ENCODE measurements at regions not wholly inside any gene's neighbourhood (a gene's known extent, or its start where the extent isn't known, plus 50 kb on each side); places are given as distances from the start of the nearest gene placed in this dataset.
A peak's percentile ranks its signal among the peaks of the same experiment; 100 is the strongest.
"Not testable (repeated sequence)": the region's sequence is repeated elsewhere in the genome, so short reads cannot be mapped to it uniquely, and the experiment has no call there.

- no peak for DNase-seq (ENCODE audit: low read depth)
These were observed 50.4 kb upstream of the TRAM1L1 start for GRCh38 chr4:117135634-117136354.

DNA sequence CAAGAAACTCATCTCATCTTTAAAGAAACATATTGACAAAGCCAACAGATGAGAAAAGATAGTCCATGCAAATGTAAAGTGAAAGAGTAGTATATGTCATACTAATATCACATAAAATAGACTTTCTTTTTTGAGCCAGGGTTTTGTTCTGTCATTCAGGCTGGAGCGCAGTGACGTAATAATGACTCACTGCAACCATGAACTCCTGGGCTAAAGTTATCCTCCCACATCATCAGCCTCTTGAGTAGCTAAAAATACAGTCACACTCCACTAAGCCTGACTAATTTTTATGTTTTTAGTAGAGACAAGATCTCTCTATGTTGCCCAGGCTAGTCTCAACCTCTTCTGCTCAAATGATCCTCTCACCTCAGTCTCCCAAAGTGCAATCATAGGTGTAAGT is 51.8 kb upstream of the TRAM1L1 start:
- peak; percentile 47 for DNase-seq (ENCODE audit: low read depth)

DNA sequence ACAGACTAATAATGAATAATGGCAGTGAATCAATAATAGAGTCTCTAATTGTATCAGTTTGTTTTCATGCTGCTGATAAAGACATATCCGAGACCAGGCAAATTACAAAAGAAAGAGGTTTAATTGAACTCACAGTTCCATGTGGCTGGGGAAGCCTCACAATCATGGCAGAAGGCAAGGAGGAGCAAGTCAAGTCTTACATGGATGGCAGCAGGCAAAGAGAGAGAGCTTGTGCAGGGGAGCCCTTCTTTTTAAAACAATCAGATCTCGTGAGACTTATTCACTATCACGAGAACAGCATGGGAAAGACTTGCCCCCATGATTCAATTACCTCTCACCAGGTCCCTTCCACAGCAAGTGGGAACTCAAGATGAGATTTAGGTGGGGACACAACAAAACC is 53.4 kb upstream of the TRAM1L1 start:
- not testable (repeated sequence) for DNase-seq (ENCODE audit: low read depth)

- DNase-seq (ENCODE audit: low read depth) = no peak
These were observed 68.9 kb upstream of the TRAM1L1 start for GRCh38 chr4:117154251-117154650.

GRCh38 chr4:117156806-117157205 is 71.4 kb upstream of the TRAM1L1 start:
- DNase-seq (ENCODE audit: low read depth) = no peak

GRCh38 chr4:117157360-117157759 is 72.0 kb upstream of the TRAM1L1 start:
- DNase-seq (ENCODE audit: low read depth) = no peak

DNA sequence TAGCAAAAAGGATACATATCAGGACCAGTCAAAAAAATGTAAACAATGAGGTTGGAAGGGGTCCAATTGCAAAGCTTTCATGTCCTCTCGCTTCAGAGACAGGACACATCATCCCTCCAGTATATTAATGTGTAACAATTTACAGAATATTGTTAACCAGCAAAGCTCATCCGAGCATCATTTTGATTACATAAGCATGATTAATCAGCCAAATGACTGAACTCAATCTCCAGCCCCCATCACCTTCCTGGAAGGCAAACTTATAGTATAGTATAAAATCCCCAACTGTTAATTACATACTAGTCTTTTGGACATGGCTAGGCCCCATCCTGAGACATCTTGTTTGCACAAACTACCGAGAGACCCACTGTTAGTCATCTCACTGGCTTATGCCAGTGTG is 77.6 kb upstream of the TRAM1L1 start:
- DNase-seq (ENCODE audit: low read depth) = no peak

DNA sequence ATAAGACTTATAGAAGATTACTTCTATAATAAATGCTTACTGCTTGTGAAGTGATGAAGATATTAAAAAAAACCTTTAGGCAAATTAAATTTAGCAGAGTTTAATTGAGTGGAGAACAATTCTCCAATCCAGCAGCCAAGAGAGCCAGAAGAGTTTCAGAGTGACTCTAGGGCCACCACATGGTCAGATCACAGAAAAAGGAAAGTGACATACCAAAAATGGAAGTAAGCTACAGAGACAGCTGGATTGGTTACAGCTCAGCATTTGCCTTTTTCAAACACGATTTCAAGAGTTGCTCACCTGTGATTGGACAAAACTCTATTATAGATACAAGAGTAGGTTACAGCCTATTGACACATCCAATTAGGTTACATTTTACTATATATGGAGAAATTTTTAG is 79.0 kb upstream of the TRAM1L1 start:
- no peak for DNase-seq (ENCODE audit: low read depth)

DNA sequence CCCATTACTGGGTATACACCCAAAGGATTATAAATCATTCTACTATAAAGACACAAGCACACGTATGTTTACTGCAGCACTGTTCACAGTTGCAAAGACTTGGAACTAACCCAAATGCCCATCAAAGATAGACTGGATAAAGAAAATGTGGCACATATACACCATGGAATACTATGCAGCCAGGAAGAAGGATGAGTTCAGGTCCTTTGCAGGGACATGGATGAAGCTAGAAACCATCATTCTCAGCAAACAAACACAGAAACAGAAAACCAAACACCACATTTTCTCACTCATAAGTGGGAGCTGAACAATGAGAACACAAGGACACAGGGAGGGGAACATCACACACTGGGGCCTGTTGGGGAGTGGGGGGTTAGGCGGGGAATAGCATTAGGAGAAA is 90.0 kb upstream of the TRAM1L1 start:
- DNase-seq (ENCODE audit: low read depth) = not testable (repeated sequence)

- DNase-seq (ENCODE audit: low read depth) = no peak
These were observed 117.9 kb upstream of the TRAM1L1 start for GRCh38 chr4:117203231-117203630.

DNA sequence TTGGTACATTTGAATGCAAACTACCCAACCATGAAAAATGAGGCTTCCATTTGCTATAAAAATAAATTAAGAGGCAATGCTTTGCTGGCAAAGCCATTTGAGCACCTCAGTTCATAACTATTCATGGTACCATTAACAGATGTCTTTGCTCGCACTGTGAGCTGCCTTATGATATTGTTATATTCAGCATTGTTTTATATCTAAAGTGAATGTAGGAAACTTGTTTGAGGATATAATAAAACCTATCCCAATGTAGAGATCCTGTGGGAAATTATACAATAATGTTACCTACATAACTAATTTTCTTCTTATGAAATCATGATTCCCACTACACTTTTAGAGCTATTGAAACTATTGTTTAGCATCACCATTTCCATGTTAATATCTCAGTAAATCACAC is 125.2 kb upstream of the TRAM1L1 start:
- no peak for DNase-seq (ENCODE audit: low read depth)

- DNase-seq (ENCODE audit: low read depth) = no peak
These were observed 138.9 kb upstream of the TRAM1L1 start for GRCh38 chr4:117224256-117224655.

DNA sequence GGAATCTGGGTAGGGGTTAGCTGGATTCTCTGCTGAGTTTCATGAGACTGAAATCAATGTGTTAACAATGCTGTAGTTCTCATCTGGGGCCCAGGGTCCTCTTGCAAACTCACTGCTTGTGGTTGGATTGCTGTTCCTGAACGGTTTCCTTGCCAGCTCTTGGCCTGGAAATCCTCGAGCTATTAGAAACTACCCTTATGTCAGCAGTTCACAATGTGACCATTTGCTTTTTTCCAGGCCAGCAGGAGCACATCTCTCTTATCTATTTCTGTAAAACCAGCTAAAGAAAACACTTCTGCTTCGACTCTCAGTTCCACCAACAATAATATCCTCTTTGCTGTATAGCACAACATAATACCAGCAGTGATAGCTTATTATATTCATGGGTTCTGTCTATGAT is 140.1 kb upstream of the TRAM1L1 start:
- DNase-seq (ENCODE audit: low read depth) = no peak

- no peak for DNase-seq (ENCODE audit: low read depth)
These were observed 142.5 kb upstream of the TRAM1L1 start for GRCh38 chr4:117227925-117228324.

DNA sequence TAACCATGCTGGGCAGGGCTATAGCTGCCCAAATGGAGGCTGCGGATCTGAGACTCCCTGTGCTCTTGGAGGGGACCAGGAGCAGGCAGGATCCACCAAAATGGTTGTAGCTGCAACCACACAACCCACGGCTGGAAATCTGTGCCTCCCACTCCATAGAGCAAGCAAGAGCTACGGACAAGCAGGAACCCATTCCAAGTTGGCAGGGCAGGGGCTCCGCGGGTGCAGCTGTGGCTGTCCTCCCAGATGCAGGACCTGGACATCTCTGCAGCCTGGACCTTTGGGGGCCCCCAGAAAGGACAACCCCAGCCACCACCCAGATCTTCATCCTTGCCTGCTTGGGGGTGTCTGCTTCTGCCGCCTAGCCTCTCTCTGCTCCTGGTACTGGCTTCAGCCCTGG is 154.1 kb upstream of the TRAM1L1 start:
- no peak for DNase-seq (ENCODE audit: low read depth)

DNA sequence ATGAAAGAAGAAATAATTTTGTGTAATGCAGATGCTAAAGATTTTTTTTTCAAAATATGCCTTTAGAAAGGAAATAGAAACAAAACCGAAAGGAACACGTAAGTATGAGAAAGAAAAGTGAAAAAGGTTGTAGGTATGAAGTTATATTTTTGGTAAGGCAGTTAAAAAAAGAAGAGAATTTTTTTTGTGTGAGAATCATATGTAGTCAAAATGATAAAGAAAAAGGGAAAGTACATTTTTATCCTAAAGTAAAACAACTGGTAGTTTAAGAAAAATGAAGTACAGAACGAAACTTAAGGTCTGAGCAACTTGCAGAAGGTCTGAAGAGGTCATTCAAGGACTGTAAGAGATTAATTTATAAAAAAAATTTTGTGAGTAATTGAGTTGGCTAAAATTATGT is 164.0 kb upstream of the TRAM1L1 start:
- DNase-seq (ENCODE audit: low read depth) = no peak

GRCh38 chr4:117264072-117264471 is 178.7 kb upstream of the TRAM1L1 start:
- DNase-seq (ENCODE audit: low read depth) = no peak

DNA sequence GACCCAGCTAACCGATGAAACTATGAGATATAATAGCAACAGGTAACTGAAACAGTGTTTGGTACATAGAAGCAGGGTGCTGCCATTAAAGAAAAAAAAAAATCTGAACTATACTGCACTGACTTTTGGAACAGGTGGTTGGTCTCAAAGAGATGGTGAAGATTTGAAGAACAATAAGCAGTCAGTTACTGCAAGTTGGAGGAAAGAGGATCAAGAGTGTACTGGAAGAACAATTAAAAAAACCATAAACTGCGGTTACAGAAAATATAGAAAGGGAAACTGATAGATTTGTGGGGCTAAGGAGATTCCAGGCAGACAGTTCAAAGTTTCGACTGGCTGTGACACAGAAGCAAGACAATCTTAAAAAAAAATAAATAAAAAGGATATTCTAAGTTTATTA is 181.9 kb upstream of the TRAM1L1 start:
- DNase-seq (ENCODE audit: low read depth) = no peak

DNA sequence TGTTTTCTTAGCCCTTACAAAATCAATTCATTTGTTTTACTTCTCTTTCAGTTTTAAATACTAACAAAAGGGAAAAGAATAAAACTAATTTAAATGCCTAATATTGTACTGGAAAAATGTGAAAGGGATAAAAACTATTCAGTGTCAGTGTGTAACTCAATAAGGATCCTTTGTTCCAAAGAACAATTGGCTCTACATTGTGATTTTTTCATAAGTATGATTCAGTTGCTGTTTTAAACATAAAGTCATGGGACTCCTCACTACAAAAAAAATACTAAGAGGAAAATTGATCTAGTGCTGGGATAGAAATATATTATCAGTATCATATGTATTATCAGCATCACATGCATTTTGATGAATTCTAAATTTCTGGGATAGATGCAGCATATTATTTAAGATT is 199.4 kb upstream of the TRAM1L1 start:
- DNase-seq (ENCODE audit: low read depth) = no peak

DNA sequence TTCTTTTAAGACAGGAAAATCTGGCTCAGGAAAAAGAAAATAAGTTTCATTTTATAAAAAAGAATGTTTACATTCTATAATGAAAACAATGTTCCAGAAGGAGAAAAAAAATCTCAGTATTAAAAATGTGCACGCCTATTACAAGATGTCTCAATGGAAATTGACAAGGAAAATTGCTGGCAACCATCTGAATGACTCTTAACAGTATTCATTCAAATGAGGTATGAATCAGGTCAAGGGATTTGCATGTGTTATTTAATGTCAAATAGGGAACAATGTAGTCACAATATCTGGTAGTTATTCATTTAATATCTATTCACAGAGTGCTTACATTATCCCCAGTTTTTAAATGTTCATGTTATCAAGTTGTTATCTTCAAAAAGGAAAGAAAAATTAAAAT is 208.4 kb upstream of the TRAM1L1 start:
- DNase-seq (ENCODE audit: low read depth) = no peak

- DNase-seq (ENCODE audit: low read depth) = no peak
These were observed 216.8 kb upstream of the TRAM1L1 start for GRCh38 chr4:117302226-117302625.

- DNase-seq (ENCODE audit: low read depth) = no peak
These were observed 225.8 kb upstream of the TRAM1L1 start for GRCh38 chr4:117311215-117311614.

- DNase-seq (ENCODE audit: low read depth) = no peak
These were observed 226.6 kb upstream of the TRAM1L1 start for GRCh38 chr4:117311989-117312388.

DNA sequence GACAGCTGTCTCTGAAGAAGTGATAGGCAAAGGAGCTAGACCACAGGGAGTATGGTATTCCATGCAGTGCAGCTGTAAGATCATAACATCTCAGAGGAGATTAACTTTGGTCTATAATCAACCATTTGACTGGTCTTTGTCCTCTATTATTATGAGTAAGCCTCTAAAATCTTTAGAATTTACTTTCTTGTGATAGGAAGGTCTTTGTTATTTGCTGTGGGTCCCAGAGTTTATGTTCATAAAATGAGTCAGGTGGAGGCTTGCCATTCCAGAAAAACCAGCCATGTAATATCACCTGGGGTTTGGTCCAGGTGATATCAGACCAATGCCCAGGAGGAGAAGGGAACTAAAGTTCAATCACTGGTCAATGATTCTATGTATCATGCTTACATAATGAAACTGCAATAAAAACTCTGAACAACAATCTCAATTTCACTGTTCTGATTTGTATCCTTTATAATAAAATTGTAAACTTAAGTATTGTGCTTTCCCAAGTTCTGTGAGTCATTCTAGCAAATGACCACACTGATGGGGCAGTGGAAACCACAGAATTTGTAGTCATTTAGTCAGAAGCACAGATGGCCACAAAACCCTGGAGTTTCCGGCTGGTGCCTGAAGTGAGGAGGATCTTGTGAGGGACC is 239.6 kb upstream of the TRAM1L1 start:
- no peak for DNase-seq (ENCODE audit: low read depth)
